ENCODE measurements at regions not wholly inside any gene's neighbourhood (a gene's known extent, or its start where the extent isn't known, plus 50 kb on each side); places are given as distances from the start of the nearest gene placed in this dataset.

- TF ChIP-seq CTCF (IDR thresholded peaks at IDR 0.05) (no peak), POLR2A (IDR thresholded peaks at IDR 0.05) (no peak)
Measured at GRCh38 chr12:115023279-115024265, 339.6 kb upstream of the TBX3 start.
